Lower lobe of right lung (tissue), 2 donors: ENCODE measurements at regions not wholly inside any gene's neighbourhood (a gene's known extent, or its start where the extent isn't known, plus 50 kb on each side); places are given as distances from the start of the nearest gene placed in this dataset.

Source experiments
- ATAC-seq, 2 donors: fragments of 200-7000 bp; cut with Tn5 transposase; one replicate each; pipeline ENCODE4 v1.9.1; 2020 to 2022; ENCODE audit warnings: mild to moderate bottlenecking in 2 of 2, moderate library complexity in 2 of 2
- DNase-seq: peaks from one replicate; pipeline ENCODE4 v3.0.0-alpha.2; 2020
- H3K27ac ChIP-seq: fragments of 200-600 bp; one replicate; pipeline ENCODE4 v1.8.0; 2022
- H3K27me3 ChIP-seq: fragments of 200-600 bp; one replicate; pipeline ENCODE4 v1.8.0; 2022; ENCODE audit warnings: low read depth
- H3K36me3 ChIP-seq: fragments of 200-600 bp; one replicate; pipeline ENCODE4 v1.8.0; 2022; ENCODE audit warnings: mild to moderate bottlenecking
- H3K4me1 ChIP-seq: fragments of 200-600 bp; one replicate; pipeline ENCODE4 v1.8.0; 2022
- H3K4me3 ChIP-seq: fragments of 200-600 bp; one replicate; pipeline ENCODE4 v1.8.0; 2022; ENCODE audit warnings: mild to moderate bottlenecking
- H3K9me3 ChIP-seq: fragments of 200-600 bp; one replicate; pipeline ENCODE4 v1.8.0; 2022
- CTCF ChIP-seq: fragments of 200-600 bp; IDR thresholded peaks from one replicate; pipeline ENCODE4 v1.8.0; 2022; ENCODE audit warnings: antibody characterized with exemption, mild to moderate bottlenecking
- intact Hi-C: fragments of 100-400 bp; cut with DNase I; formaldehyde crosslinking; loops from one replicate; pipeline ENCODE4 v1.11.0; 2022
- donor health status: DM: no; HTN: yes; CAD: no; lungs with severe emphysema.

- intact Hi-C loops: no loop called here
- peak; percentile 54 to 59 for ATAC-seq
- Histone ChIP-seq H3K4me3 (no peak overlapping the region), H3K27ac (no peak overlapping the region), H3K9me3 (no peaks in the 10 kb centered on the region), H3K27me3 (peaks cover 4% of the 10 kb centered on the region), H3K4me1 (no peaks in the 10 kb centered on the region), H3K36me3 (no peaks in the 10 kb centered on the region)
- DNase-seq: peak; percentile 60
- TF ChIP-seq CTCF: no peak
These were observed 173.9 kb downstream of the PRDM13 start for GRCh38 chr6:99780556-99780885.

- DNase-seq (no peak), ATAC-seq (no peak)
- Histone ChIP-seq H3K36me3 (no peaks in the 10 kb centered on the region), H3K9me3 (no peaks in the 10 kb centered on the region), H3K4me1 (no peaks in the 10 kb centered on the region), H3K27me3 (no peaks in the 10 kb centered on the region), H3K4me3 (no peak overlapping the region), H3K27ac (no peak overlapping the region)
- intact Hi-C loops: no loop called here
- no peak for TF ChIP-seq CTCF
These were observed 183.1 kb downstream of the PRDM13 start for GRCh38 chr6:99789767-99790166.

DNA sequence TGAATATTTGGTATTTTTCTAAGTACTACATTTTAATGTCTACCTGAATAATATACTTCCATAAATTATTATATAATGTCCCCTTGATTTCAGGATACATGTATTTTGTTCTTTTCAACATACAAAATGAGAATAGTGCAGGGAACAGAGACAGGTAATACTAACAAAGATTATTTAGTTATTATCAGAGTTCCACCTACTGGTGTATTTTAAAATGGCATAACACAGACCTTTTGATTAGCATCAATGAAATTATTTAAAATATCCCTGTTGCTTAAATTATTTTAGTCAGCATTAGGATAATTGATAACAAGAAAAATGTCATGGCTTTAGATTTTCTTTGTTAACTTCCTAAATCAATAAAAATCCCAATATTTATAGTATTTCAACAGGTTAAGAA lies 184.0 kb downstream of the PRDM13 start:
- TF ChIP-seq CTCF: no peak

DNA sequence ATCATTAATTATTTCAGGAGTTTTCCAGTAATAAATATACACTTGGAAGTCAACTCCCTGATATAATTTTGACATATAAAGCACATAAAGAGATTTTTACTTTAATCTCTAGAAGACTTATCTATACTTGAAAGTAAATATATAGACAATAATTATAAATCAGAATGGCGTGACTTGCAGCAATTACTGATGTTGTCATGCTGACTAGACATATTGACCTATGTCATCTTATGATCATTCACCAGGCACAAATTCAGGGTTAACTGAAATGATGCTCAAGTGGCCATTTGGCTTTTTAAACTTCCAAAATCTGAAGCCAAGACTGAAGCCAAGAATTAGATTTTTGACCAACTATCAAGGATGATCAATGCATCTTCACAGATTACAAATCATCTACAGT lies 192.2 kb downstream of the MCHR2 start:
- no peak for ATAC-seq

More for the DNA sequence above, 184.0 kb downstream of the PRDM13 start:
- intact Hi-C loops: no loop called here
- ATAC-seq: no peak
- DNase-seq: no peak
- Histone ChIP-seq H3K9me3 (no peaks in the 10 kb centered on the region), H3K27me3 (no peaks in the 10 kb centered on the region), H3K36me3 (no peaks in the 10 kb centered on the region), H3K4me1 (no peaks in the 10 kb centered on the region), H3K27ac (no peak overlapping the region), H3K4me3 (no peak overlapping the region)

GRCh38 chr6:99802396-99803031 lies 191.5 kb downstream of the MCHR2 start:
- Histone ChIP-seq H3K4me1 (no peaks in the 10 kb centered on the region), H3K36me3 (no peaks in the 10 kb centered on the region), H3K9me3 (no peaks in the 10 kb centered on the region), H3K27ac (no peak overlapping the region), H3K4me3 (no peak overlapping the region), H3K27me3 (no peaks in the 10 kb centered on the region)
- ATAC-seq: no peak
- intact Hi-C loops: no loop called here
- DNase-seq: no peak
- TF ChIP-seq CTCF: no peak

More for the DNA sequence above, 192.2 kb downstream of the MCHR2 start:
- H3K36me3 ChIP-seq: no peaks in the 10 kb centered on the region
- no peak for TF ChIP-seq CTCF
- intact Hi-C loops: no loop called here
- no peaks in the 10 kb centered on the region for H3K27me3 ChIP-seq
- H3K4me1 ChIP-seq: no peaks in the 10 kb centered on the region
- DNase-seq: no peak
- H3K4me3 ChIP-seq: no peak overlapping the region
- no peak overlapping the region for H3K27ac ChIP-seq
- no peaks in the 10 kb centered on the region for H3K9me3 ChIP-seq

DNA sequence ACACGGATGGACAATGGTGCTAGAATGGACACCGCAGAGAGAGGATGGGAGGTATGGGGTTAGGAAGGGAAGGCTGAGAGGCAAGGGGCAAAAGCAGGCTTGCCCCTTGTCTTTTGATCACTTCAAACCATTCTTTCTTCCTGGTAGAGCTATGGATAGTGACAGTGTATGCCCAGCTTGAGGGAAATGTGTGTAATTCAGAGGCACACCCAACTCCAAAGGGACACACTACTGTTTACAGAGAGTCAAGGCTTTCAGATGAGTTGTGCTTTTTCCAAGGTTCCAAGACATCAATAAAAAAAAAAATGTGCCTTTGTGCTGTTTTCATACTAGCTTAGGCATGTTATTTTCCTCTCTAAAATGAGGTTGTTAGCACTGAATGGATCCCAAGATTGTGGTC lies 185.0 kb downstream of the MCHR2 start:
- DNase-seq (no peak), ATAC-seq (no peak)
- intact Hi-C loops: no loop called here
- Histone ChIP-seq H3K27ac (no peak overlapping the region), H3K4me3 (no peak overlapping the region), H3K27me3 (no peaks in the 10 kb centered on the region), H3K9me3 (no peaks in the 10 kb centered on the region), H3K4me1 (no peaks in the 10 kb centered on the region), H3K36me3 (no peaks in the 10 kb centered on the region)
- TF ChIP-seq CTCF: no peak
